NT2/D1 (cell line): ENCODE measurements at regions not wholly inside any gene's neighbourhood (a gene's known extent, or its start where the extent isn't known, plus 50 kb on each side); places are given as distances from the start of the nearest gene placed in this dataset.

Experiments used
- SUZ12 ChIP-seq: IDR thresholded peaks from 2 replicates; pipeline ENCODE4 v1.6.1; 2011; ENCODE audit not compliant: insufficient read length, insufficient read depth; ENCODE audit errors: extremely low read depth
- ZNF274 ChIP-seq: IDR thresholded peaks from 2 replicates; pipeline ENCODE4 v1.6.1; 2011; ENCODE audit warnings: mild to moderate bottlenecking, low read depth, low read length

GRCh38 chr6:14543971-14544585 lies 426.5 kb downstream of the CD83 start:
- TF ChIP-seq SUZ12 = no peak
- TF ChIP-seq ZNF274 = no peak
